Thymus (tissue), 11 donors: ENCODE measurements at regions not wholly inside any gene's neighbourhood (a gene's known extent, or its start where the extent isn't known, plus 50 kb on each side); places are given as distances from the start of the nearest gene placed in this dataset.
"Not testable (repeated sequence)": the region's sequence is repeated elsewhere in the genome, so short reads cannot be mapped to it uniquely, and the experiment has no call there.

Source experiments
- DNase-seq, 9 donors: peaks; one replicate each; pipeline ENCODE4 v3.0.0-alpha.2; 2013; ENCODE audit warnings: low spot score in 9 of 9, low read depth in 6 of 9, missing footprints in 1 of 9
- H3K27ac ChIP-seq, 2 donors: one replicate each; pipeline ENCODE4 v1.5.1; 2013; ENCODE audit warnings: control low read depth in 1 of 2, low read depth in 1 of 2, low read length in 1 of 2, mild to moderate bottlenecking in 1 of 2, moderate library complexity in 1 of 2
- H3K27me3 ChIP-seq, 2 donors: one replicate each; pipeline ENCODE4 v1.5.1; 2013; ENCODE audit warnings: low read length in 1 of 2; ENCODE audit not compliant: control insufficient read depth in 2 of 2, insufficient read depth in 1 of 2
- H3K36me3 ChIP-seq, 2 donors: one replicate each; pipeline ENCODE4 v1.5.1; 2013; ENCODE audit warnings: low read length in 1 of 2, mild to moderate bottlenecking in 1 of 2, moderate library complexity in 1 of 2; ENCODE audit not compliant: control insufficient read depth in 2 of 2, insufficient read depth in 2 of 2
- H3K4me1 ChIP-seq, 2 donors: one replicate each; pipeline ENCODE4 v1.5.1; 2013; ENCODE audit warnings: low read length in 2 of 2; ENCODE audit not compliant: control insufficient read depth in 2 of 2, insufficient read depth in 2 of 2
- H3K4me3 ChIP-seq, 2 donors: one replicate each; pipeline ENCODE4 v1.5.1; 2013; ENCODE audit warnings: low read length in 2 of 2, control low read depth in 1 of 2, mild to moderate bottlenecking in 1 of 2
- H3K9me3 ChIP-seq, 2 donors: one replicate each; pipeline ENCODE4 v1.5.1; 2013; ENCODE audit warnings: low read length in 1 of 2, mild to moderate bottlenecking in 1 of 2; ENCODE audit not compliant: control insufficient read depth in 2 of 2, insufficient read depth in 1 of 2
- WGBS: extraction: QIAGEN DNeasy Blood & Tissue Kit; methylation state at CpG from one replicate; pipeline ENCODE4 v1.1.7; 2013; 5-methylcytosine and 5-hydroxymethylcytosine counted together
- donor health status: healthy.

DNA sequence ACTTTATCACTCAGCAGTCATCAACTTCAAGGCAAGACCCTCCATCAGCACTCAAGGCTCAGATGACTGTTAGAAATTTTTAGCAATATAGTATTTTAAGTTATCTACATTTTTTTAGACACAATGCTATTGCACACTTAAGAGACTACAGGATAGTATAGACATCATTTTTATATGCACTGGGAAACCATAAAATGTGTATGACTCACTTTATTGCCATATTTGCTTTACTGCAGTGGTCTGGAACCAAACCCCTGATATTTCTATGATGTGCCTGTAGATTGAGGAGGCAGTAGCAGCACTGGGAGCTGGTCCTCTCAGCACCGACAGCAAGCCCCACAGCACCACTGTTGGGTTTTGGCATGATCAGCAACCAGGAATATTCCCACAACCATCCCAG is 264.8 kb upstream of the HNRNPA3 start:
- peaks cover 0 to 6% of the 10 kb centered on the region in 2 donors for H3K9me3 ChIP-seq
- no peak for DNase-seq
- 96% methylated on average over 1 of the region's 1 CpG for WGBS
- H3K36me3 ChIP-seq: no peaks in the 10 kb centered on the region
- no peaks in the 10 kb centered on the region for H3K27me3 ChIP-seq
- no peak overlapping the region for H3K27ac ChIP-seq
- H3K4me3 ChIP-seq: no peak overlapping the region
- no peaks in the 10 kb centered on the region for H3K4me1 ChIP-seq

DNA sequence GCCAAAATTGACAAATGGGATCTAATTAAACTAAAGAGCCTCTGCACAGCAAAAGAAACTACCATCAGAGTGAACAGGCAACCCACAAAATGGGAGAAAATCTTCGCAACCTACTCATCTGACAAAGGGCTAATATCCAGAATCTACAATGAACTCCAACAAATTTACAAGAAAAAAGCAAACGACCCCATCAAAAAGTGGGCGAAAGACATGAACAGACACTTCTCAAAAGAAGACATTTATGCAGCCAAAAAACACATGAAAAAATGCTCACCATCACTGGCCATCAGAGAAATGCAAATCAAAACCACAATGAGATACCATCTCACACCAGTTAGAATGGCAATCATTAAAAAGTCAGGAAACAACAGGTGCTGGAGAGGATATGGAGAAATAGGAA is 261.4 kb upstream of the HNRNPA3 start:
- not testable (repeated sequence) for H3K9me3 ChIP-seq, H3K27me3 ChIP-seq, H3K27ac ChIP-seq, H3K4me3 ChIP-seq, DNase-seq, H3K36me3 ChIP-seq, H3K4me1 ChIP-seq
- 100% methylated on average over 3 of the region's 3 CpGs for WGBS

DNA sequence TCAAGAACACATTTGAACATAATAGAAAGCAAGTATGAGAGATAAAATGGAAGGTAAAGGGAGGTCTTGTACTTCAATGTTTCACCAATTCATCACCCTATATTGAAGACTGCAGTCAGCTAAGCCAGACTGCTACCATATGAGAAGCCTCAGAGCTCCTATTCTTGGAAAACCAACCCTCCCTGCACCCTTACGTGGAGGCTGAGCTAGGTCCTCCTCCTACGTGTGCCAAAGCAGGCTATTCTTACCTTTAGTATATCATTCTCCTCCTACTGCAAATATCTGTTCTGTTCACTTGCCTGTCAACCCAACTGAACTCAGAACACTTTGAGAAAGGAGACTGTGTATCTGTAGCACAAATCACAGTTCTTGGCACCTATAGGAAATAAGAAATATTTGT is 255.8 kb upstream of the HNRNPA3 start:
- DNase-seq: no peak
- 92% methylated on average over 2 of the region's 2 CpGs for WGBS

DNA sequence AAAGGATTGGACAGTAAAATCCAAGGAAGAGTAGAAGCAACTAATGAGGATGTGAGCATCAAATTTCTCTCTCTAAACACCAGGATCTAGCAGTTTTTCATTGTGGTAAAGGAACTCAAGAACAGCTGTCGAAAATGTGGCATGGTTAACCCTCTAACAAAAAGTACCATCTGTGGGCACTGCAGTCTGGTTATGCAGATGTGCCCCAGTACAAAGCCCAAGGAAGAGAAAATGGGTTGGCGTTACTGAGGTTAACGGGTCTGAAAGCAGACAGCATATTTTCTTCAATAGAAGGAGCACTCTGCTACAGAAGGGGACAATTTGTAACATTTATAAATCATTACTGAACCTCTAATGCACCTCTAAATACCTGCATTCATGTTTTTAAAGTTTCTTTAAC is 253.0 kb upstream of the HNRNPA3 start:
- no peaks in the 10 kb centered on the region for H3K4me1 ChIP-seq
- DNase-seq: peak in 4 of 9 donors; percentile 7 to 43 (median 18)
- no peak overlapping the region for H3K27ac ChIP-seq
- 22% methylated on average over 3 of the region's 3 CpGs for WGBS
- H3K36me3 ChIP-seq: no peaks in the 10 kb centered on the region
- no peaks in the 10 kb centered on the region for H3K9me3 ChIP-seq
- H3K4me3 ChIP-seq: no peak overlapping the region
- H3K27me3 ChIP-seq: no peaks in the 10 kb centered on the region

More for the DNA sequence above, 255.8 kb upstream of the HNRNPA3 start:
- Histone ChIP-seq H3K4me1 (no peaks in the 10 kb centered on the region), H3K27ac (no peak overlapping the region), H3K36me3 (no peaks in the 10 kb centered on the region), H3K4me3 (no peak overlapping the region), H3K9me3 (no peaks in the 10 kb centered on the region), H3K27me3 (no peaks in the 10 kb centered on the region)

DNA sequence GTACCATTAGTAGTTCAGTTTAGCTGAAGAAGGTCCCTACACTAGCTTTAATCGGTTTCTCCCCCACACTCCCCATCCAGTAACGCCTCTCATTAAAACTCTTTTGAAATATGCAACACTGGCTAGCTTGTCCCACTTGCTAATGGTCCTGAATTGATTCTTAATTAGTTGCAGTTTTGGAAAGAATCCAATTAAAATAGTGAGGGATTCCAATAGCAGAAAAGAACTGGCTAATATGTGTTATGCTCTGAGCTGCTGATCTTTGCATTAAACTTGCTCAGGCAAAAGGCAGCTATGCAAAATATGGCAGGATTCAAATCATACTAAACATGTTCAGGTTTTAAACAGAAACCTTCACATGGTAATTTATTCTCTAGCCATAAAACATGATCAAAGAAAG is 252.5 kb upstream of the HNRNPA3 start:
- Histone ChIP-seq H3K4me1 (no peaks in the 10 kb centered on the region), H3K9me3 (no peaks in the 10 kb centered on the region), H3K27me3 (no peaks in the 10 kb centered on the region), H3K4me3 (no peak overlapping the region), H3K36me3 (no peaks in the 10 kb centered on the region), H3K27ac (no peak overlapping the region)
- WGBS: 93% methylated on average over 2 of the region's 2 CpGs
- DNase-seq: no peak

DNA sequence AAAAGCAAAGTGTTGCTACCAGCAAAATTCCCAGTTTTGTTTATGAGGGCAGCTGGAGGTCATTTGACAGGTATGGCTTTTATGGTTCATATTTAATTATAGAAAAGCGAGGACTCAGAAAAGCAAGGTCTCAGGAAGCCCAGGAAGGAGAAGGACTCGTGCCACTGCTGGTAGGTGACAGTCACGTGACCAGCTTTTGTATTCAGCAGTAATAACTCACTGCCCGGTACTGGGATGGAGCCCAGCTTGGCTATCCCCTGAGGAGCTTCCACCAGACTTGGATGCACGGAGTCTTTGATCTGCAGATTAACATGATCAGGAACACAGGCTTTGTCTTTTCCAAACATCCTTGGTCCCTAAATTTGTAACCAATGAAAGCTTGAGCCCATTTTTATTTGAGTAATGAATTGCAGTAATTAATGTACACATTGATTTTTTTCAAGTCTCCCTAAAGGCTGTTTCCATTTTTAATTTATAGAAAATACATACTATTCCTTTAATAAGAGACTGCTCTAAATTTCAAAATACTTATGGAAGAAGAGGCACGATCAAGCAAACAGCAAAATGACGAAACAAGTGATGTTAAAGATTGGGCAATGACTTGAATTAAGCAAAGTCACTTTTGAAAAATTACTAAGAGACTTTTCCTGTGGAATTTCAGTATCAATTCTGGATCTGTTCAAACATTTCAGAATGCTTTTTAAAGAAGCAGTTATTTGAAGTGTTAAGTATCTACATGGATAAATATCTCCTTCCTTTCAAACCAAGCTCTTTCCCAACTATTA is 251.7 kb upstream of the HNRNPA3 start:
- 89% methylated on average over 7 of the region's 7 CpGs for WGBS
- Histone ChIP-seq H3K27me3 (no peaks in the 10 kb centered on the region), H3K4me3 (no peak overlapping the region), H3K27ac (no peak overlapping the region), H3K9me3 (no peaks in the 10 kb centered on the region), H3K36me3 (no peaks in the 10 kb centered on the region), H3K4me1 (no peaks in the 10 kb centered on the region)
- no peak for DNase-seq

DNA sequence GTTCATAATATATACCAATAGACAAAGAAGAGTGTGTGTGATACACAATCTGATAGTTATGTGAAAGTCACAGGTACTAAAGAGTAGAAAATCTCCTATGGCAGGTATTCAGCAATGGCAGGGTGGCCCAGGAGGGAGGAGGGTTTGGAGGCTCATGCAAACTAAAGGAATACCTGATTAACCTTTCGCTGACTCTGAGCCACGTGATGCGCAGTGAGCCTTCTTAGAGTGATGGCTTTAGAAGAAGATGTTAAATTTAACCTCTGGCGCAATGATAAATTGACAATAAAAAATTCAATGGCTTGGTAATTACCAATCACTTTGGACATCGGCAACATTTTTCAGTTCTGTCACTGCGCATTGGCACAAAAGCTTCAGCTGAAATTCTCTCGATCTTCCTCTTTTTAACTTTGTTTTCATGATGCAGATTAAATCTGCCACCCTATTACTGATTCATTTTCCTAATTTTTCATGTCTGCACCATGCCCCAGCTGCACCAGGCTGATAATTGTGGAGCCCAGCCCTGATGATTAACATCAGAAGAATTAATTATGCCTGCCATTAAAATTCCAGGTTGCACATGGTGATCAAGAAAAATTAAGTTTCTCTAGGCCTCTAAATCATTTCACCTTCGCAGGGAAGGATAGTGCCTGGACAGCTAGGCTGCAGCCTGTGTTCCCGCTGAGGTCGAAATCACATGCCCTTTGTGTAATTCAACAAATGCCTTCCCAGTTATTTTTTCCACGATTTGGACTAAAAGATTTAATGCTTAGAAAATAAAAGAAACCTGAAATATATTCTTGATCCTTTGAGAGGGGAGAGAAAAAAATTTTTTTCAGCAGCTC is 250.6 kb upstream of the HNRNPA3 start:
- Histone ChIP-seq H3K9me3 (no peaks in the 10 kb centered on the region), H3K4me1 (no peaks in the 10 kb centered on the region), H3K36me3 (no peaks in the 10 kb centered on the region), H3K27me3 (no peaks in the 10 kb centered on the region), H3K27ac (no peak overlapping the region), H3K4me3 (no peak overlapping the region)
- 98% methylated on average over 11 of the region's 11 CpGs for WGBS
- no peak for DNase-seq

DNA sequence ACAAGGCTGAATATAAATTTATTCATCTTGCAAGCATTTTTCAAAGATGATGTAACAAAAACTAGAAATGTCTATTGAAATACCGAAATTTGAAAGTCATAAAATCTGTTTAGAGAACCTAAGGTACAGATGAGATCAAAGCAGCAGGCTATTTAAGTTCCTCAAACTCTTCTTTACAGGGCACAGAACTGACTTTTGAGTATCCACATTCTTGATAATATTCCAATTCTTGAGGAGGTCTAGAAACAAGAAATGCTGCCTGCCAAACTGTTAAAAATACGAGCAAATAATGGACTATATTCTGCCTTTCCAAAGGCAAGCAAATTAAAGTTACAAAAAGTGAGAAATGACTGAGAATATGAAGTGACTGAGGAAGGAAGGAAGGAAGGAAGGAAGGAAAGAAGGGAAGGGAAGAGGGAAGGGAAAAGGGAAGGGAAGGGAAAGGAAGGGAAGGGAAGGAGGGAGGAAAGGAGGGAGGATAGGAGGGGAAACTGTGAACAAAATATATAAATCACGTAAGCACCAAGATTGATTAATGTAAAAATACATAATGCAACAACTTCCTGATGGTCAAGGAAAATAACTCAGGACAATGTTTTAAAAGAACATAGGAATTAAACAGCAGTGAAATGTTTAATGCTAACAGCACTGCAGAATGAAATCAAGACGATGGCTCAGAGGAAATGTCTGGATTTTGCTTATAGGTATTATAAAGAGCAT is 248.9 kb upstream of the HNRNPA3 start:
- 96% methylated on average over 4 of the region's 4 CpGs for WGBS
- H3K4me3 ChIP-seq: no peak overlapping the region
- H3K27ac ChIP-seq: no peak overlapping the region
- H3K36me3 ChIP-seq: no peaks in the 10 kb centered on the region
- no peaks in the 10 kb centered on the region for H3K9me3 ChIP-seq
- H3K4me1 ChIP-seq: no peaks in the 10 kb centered on the region
- H3K27me3 ChIP-seq: no peaks in the 10 kb centered on the region
- no peak for DNase-seq

DNA sequence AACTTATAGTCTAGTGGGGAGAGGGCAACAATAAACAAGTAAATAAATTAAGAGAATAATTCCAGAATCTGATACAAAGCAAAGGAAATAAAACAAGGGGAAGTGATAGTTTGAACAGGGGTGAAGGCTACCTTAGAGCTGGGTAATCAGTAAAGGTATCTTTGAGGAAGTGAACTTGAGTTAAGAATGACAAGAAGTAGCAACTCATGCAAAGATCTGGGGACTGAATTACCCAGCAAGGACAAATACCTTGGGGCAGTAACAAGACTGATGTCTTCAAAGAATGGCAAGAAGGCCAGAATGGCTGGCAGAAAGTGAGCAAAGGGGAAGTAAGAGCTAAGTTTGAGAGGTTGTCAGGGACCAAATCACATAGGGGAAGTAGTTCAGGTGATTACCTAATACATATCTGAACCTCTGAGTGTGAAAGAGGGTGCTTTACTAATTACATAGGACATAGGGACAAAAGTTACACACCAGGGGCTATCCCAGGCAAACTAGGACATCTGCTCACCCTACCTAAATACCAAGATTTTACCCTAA is 244.6 kb upstream of the HNRNPA3 start:
- Histone ChIP-seq H3K27ac (no peak overlapping the region), H3K4me3 (no peak overlapping the region), H3K27me3 (no peaks in the 10 kb centered on the region), H3K36me3 (no peaks in the 10 kb centered on the region), H3K9me3 (no peaks in the 10 kb centered on the region), H3K4me1 (no peaks in the 10 kb centered on the region)
- no peak for DNase-seq
